Globus pallidus (tissue), 1 donor: ENCODE measurements at regions not wholly inside any gene's neighbourhood (a gene's known extent, or its start where the extent isn't known, plus 50 kb on each side); places are given as distances from the start of the nearest gene placed in this dataset.
"Not testable (repeated sequence)": the region's sequence is repeated elsewhere in the genome, so short reads cannot be mapped to it uniquely, and the experiment has no call there.

Experiments used
- DNase-seq: peaks from one replicate; pipeline ENCODE4 v3.0.0-alpha.2; 2015; ENCODE audit warnings: low spot score

- DNase-seq, result no peak
Observed at GRCh38 chr12:131362291-131363211, 348.3 kb upstream of the SFSWAP start.

DNA sequence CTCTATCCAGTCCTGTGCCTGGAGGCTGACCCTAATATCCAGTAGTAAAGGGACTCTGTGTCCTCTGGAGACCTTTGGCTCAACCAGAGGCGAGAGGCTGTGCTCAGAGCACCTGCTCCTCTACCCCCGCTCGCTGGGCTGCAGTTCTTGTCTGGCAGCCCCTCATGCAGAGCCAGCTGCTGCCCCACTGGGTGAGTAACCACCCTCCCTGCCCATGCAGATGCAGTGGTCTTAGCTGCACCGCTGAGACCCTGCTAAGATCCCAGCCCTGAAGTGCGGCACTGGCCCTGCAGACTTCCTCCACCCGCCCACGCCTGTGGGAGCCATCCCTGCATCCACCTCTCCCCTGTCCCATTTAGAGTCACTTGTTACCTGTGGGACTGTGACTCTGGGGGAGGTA, 347.5 kb upstream of the SFSWAP start:
- no peak for DNase-seq

DNA sequence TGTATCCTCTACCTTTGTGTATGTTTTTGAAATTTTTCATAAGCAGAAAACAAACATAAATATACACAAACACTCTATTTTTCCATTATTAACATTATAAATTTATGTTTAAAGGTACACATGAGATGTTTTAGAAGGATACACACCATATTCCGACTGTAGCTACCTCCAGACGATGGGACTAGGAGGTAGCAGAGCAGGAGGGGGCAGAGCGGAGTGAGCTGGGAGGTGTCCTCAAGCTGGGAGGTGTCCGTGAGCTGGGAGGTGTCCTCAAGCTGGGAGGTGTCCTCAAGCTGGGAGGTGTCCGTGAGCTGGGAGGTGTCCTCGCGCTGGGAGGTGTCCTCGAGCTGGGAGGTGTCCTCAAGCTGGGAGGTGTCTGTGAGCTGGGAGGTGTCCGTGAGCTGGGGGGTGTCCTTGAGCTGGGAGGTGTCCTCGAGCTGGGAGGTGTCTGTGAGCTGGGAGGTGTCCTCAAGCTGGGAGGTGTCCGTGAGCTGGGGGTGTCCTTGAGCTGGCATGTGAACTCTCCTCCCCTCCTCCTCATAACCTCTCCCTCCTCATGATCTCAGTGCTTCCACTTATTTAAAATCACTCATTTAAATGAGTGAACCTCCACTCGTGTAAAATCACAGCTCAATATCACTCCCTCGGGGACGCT, 346.9 kb upstream of the SFSWAP start:
- DNase-seq, result no peak

- no peak for DNase-seq
Observed at GRCh38 chr12:131364903-131365820, 345.7 kb upstream of the SFSWAP start.

DNA sequence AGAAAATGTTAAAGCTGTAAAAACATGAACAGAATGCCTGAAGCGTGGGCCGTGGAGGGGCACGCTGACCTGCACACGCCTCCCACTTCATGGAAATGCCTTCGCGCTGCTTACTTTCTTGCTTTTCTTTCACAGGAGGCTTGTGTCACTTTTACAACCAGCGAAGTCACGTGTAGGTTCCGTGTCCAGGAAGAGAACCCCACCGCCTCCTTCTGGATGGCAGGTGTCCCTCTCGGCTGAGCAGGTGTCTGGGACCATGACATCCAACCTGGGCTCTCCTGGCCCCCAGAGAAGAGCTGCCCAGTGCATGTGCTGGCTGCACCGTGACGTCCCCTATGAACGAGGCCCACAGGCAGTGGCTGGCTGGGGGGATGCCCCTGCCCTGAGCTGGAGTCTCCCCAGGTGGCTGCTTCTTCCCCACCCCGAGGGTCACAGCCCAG, 345.0 kb upstream of the SFSWAP start:
- no peak for DNase-seq

- no peak for DNase-seq
Observed at GRCh38 chr12:131366261-131366871, 344.5 kb upstream of the SFSWAP start.

GRCh38 chr12:131367067-131367982, 343.6 kb upstream of the SFSWAP start:
- not testable (repeated sequence) for DNase-seq

DNA sequence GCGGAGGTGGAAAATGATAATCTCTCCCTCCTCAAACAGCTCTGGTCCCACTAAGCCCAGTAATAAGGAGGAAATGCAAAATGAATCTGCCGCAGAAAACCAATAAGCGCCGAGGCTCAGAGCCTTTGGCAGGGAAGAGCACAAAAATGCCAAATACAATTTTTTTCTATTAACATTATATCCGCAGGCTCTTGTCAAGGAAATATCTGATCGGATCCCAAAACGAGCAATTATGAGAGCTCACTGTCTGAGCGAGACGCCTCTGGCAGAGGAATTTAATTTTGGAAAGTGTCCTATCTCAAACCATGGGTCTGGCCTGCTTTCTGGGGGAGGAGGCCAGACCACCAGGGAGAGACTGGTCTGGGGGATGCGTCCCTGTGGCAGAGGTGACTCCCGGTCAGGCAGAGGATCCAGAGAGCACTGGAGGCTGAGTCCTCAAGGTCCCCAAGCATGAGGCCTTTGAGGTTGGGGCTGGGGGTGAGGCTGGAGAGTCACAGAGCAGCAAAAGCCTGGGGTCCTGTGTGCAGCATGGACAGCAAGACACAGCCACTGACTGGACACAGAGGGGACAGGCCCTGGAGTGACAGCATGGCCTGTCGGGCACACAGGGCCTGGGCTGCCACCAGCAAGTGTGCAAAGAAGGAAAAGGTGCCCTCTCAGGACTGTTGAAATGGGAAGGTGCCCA, 342.8 kb upstream of the SFSWAP start:
- DNase-seq, result no peak

DNA sequence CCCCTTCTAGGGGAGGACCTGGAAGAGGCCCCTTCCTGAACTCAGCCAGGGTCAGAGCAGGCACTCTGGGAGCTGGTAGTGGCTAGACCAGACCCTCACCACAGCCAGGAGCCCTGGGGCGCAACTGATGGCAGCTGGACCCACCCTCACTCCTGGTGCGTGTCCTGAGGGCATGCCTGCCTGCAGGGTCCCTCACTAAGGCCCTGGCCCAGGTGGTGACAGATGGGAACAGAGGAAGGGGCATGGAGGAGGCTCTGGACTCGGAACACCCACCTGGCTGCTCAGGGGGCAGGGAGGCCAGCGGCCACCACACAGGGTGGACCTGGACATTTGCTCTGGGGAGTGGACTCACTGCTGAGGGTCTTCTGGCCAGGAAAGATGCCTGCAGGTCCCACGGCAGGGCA, 342.2 kb upstream of the SFSWAP start:
- DNase-seq, result no peak

DNA sequence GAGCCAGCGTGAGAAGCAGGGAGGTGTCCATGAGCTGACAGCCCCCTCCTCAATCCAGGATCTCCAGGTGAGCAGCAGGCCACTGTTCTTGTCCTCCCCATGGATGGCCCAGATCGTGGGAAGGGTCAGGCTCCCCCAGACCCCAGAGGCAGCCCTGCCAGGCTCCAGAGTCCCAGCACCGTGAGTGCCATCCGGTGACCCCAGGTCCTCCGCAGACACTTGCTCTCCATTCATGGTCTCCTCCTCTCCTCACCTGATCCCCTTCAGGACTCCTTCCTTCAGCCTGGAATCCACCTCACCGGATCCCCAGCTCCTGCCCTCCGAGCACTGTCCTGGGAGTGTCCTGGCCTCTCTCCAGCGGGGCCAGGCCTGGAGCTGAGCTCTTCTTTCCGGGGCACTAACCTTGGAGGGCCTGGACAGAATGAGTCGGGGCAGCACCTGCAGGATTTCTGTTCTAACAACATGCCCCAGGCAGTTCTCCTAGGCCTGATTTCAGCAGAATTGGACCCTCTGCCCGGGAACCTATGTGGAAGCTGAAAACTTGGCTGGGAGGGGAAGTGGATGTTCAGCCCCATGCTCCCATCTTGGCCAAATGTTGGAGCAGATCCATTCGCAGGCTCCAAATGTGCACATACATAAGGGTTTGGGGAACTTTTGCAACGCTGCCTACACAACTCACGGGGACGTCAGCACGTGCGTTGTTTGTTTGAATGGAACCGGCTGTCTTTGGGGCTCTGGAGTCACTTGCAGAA, 341.6 kb upstream of the SFSWAP start:
- no peak for DNase-seq

DNA sequence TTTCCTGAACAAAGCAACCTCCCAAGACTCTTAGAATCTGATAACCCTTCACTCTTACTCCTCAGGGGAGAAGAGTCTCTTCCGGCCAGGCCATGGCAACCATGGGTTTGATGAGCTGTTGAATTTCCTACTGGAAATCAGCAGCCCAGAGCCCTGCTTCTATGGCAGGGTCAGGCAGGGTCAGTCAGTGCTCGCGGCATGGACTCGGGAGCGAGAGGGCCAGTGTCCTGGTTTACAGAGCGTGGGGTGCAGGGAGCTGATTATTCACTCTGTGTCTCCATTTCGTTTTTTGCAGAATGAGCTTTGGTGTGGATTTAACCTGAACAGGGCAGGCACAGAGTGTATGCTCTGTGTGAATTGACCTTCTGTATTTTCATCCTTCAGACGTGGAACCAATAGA, 340.6 kb upstream of the SFSWAP start:
- no peak for DNase-seq

GRCh38 chr12:131370791-131371347, 340.0 kb upstream of the SFSWAP start:
- DNase-seq, result no peak

GRCh38 chr12:131371401-131372170, 339.3 kb upstream of the SFSWAP start:
- no peak for DNase-seq

- no peak for DNase-seq
Observed at GRCh38 chr12:131372171-131372475, 338.8 kb upstream of the SFSWAP start.

DNA sequence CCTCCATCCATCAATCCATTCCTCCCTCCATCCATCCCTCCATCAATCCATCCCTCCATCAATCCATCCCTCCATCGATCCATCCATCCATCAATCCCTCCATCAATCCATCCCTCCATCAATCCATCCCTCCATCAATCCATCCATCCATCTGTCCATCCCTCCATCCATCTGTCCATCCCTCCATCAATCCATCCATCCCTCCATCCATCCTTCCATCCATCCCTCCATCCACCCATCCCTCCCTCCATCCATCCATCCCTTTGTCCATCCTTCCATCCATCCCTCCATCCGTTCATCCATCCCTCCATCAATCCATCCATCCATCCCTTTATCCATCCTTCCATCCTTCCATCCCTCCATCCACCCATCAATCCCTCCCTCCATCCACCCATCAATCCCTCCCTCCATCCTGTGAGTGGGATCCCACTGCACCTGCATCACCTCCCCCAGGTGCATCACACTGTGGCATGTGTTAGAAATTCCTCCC, 338.1 kb upstream of the SFSWAP start:
- DNase-seq, result no peak

GRCh38 chr12:131375261-131375971, 335.5 kb upstream of the SFSWAP start:
- DNase-seq, result no peak

DNA sequence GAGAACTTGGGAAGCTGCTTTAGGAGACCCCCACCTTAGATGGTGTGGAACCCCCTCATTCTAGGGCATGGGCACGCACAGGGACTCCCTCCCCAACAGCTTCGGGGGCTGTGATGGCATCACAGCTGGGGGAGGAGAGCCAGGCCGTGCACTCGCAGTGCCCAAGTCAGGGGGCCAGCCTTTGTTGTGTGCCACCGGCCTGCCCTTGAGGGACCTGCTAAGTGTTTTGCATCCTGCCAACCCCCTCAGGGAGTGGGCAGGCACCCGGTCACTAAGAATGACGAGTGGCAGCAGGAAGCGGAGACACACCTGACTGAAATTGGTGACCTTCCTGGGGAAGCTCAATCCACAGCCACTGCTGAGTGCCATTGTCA, 334.9 kb upstream of the SFSWAP start:
- no peak for DNase-seq
